IPS-NIHi7 (cell line): ENCODE measurements at regions not wholly inside any gene's neighbourhood (a gene's known extent, or its start where the extent isn't known, plus 50 kb on each side); places are given as distances from the start of the nearest gene placed in this dataset.

Experiments used
- DNase-seq: peaks from one replicate; pipeline ENCODE4 v3.0.0; 2012; ENCODE audit warnings: mixed read lengths; ENCODE audit errors: extremely low spot score

DNA sequence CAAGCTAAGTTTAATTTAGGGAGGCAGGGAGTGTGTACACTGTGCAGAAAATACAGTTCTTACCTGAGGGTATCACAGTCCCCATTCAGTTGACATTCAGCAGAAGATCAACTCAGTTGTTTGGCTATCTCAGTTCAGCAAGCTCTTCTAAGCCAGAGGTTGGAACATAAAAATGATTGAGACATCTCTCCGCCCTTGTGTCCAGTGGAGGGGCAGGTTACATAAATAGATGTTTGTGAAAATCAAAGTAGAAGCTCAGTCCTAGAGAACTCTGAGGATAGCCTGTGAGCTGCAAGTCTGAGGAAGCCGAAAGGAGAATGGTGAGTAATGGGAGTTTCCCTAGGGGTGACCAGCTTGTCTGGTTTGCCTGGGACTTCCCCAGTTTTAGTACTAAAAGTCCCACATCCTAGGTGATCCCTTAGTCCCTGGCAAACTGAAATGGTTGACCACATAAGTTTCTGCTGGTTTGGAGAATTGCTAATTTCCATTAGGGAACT, 251.4 kb upstream of the ATP2B1 start:
- no peak for DNase-seq

DNA sequence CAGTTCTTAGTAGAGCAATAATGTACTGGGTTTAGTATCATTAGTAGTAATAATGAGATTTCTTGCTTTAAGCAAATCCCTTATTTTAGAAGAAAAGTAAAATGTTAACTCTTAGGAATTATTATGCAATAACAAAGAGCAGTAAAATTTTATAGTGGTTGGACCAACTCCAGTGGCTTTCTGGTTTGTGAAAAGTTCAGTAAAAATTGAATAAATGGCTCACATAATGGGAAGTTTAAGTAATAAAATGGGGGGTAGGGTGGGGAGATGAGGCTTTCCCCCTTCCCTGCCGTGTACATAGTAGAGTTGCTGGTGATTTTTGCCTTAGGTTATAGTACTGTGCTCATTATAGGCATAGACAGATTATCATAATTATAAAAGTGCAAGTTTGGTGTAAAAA, 250.5 kb upstream of the ATP2B1 start:
- no peak for DNase-seq

- DNase-seq: no peak
These were observed 245.6 kb upstream of the ATP2B1 start for GRCh38 chr12:89954259-89954658.

DNA sequence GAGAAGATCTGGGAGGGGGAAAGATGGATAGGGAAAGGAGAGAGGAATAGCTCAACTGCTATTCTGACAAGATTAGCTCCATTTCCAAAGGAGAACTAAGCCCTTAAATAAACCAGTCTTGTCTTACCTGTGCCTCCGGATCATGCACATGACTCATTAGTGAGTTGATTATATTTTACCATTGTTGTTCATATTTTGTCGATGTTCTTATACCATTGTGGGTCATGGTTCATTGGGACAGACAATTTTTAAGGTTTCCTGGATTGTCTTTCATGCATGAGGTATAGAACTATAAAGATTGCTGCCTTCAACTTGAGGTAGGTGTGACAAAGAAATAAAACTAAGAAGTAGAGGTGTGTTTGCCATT, 243.0 kb upstream of the ATP2B1 start:
- no peak for DNase-seq

GRCh38 chr12:89951050-89951693, 242.5 kb upstream of the ATP2B1 start:
- no peak for DNase-seq

GRCh38 chr12:89950421-89950820, 241.8 kb upstream of the ATP2B1 start:
- no peak for DNase-seq

DNA sequence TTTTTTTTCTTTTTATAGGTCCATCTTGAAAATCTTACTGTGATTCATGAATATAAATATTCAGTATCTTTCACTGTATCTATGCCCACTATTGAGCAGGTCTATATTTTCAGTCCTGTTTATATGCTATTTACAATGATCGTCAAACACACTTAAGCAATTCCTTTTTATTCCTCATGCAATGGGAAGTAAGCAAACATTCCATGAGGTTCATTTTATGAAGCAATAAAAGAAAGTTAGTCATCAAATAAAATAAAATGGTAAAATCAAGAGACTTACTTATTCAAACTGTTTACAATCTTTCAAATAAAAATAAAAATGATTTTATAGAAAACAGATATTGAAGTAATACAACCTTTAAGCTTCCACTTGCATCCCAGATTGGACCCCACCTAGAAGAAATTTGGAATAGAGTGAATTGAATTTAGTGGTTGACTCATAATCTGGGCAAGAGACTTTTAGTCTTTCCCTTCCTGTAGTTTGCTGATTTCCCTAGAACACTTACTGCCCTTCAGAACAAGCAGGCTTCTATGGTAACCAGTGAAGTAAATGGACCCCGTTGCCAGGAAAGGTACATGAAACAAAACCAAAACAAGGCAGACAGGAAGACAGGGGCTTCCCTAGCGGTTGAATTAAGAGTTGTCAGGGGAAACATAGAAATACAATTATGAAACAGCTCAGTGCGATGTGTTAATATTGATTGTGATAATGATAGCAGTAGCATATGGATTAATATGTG, 241.0 kb upstream of the ATP2B1 start:
- DNase-seq: no peak

DNA sequence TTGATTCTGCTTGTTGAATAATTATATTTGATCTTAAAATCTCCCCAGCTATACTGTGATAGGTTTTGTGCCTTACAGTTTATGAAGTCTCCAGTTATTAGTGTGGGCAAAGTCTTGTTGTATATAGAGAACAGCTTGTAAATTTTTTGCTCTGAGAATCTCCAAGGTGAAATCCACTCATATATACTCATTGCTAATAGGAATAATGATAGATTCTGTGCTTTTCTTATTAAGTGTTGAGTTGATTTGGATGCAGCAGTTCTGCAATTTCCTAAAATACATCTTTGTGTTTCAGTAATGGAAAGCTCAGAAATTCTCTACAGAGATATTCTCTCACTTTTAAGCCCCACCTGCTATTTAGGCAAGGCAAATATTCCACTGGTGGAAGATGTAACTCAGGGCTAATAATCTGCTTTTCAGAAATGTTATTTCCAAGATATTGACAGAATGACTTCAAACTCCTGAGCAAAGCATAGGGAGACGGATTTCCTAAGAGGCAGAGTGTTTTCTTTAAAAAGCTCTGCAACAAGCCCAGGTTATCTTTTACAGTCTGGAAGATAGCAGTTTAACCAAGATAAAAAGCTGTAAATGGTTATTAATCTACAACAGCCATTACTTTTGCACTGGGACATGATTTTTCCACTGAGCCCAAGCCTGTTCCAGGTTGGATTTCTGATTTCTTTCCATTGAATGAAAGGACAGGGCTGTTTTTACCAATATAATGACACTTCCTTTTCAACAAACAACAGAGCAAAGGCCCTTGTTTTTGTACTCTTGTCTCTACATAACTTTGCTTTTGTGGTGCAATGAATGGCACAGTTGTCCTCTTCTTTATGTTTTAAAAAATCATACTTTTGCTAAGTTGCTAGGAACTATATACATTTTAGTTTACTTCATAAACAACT, 239.9 kb upstream of the ATP2B1 start:
- DNase-seq: no peak

DNA sequence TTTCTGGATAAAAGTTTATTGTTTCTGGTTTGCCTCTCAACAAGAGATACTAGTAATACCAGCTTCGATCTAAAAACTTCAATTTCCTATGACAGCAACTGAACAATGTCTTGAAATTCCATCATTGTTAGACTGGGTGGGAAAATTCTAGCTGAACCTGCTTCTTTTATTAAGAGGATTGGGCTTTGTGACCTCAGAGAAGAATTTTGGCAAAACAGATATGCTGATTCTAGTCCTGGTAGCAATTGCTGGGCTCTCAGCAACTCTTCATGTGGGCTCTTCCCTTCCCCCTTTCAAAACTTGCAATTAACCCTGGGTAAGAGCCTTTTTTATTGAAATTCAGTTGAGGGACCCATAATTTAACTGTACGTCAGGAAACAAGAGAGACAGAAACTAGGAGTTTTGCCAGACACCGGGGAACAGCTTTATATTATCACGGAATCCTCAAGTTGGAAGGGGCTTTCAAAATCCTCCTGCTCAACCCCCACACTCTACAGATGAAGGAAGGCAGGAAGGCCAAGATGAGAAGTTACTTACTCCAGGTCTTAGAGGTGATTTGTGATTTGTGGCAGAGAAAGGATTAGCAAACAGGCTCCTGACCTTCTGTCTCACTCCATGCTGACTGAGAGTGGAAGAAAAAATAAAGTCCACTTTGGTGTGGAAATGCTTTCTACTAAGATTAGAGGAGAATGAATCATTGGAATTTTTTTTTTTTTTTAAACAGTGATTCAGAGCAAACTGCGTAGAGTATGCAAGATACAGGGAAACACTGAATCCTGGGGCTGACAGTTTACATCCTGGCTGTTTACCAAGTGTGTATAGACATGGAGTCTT, 239.0 kb upstream of the ATP2B1 start:
- no peak for DNase-seq

DNA sequence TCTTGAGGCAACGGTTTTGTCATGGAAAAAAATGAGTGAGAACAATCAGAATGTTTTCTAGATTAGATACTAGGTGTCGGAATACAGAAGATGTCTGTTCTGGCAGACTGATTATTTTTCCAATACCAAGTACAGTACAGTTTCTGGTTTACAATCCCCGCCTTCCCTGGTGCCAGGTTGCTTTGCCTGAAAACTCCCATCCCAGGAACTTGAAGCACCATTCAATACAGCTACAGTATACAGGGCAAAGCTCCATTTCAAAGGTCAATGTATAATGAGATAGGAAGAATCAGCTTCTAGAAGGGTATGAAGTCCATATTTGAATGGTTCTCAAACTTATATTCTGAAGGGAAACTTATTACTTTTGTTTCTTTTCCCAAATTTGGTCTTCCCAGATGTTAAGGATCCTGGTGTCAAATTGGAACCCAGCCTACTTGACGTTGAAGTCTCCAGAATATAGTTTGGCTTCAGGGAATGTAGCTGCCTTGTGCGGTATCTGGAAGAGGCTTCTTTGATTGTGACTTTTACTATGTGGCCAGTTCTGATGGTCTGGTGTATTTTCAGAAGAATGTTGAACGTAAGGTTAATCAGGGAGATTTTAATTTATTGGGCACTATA, 238.0 kb upstream of the ATP2B1 start:
- no peak for DNase-seq

- DNase-seq: no peak
These were observed 236.5 kb upstream of the ATP2B1 start for GRCh38 chr12:89945123-89945522.

- DNase-seq: no peak
These were observed 234.8 kb upstream of the ATP2B1 start for GRCh38 chr12:89943463-89943862.

DNA sequence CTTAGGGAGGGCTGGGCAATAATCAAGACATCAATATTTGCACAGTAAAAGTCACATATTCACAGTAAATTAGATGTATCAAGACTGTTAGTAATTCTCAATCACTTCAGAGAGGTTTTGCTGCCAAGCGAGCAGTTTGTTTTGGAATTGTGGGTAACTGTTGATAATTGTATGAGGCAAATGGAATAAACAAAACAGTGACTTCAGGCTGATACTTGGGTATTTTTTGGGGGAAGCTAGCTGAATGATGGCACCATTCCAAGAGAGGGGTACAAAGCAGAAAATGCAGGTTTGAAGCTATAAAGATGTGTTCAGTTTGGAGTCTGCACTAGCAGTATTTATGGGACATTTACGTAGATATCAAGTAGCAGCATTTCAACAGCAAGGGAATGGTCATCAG, 232.8 kb upstream of the ATP2B1 start:
- DNase-seq: no peak

GRCh38 chr12:89939522-89940215, 231.0 kb upstream of the ATP2B1 start:
- DNase-seq: no peak

DNA sequence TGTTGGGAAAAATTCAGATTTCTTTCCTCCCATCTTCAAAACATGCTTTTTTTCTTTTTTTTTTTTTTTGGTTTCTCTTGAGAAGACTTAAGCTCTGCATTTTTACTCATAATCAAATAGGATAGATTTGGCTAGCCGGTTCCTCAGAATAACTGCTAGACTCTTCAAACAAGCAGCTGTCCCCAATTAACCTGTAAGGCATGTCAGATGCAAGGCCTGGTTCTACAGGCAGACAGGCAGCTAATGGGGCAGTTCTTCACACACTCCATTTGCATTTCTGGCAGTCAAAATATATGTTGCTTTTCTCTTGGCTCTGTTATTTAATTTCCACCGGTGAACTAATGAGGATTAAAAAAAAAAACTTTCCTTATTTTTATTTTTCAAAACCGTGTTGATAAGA, 228.0 kb upstream of the ATP2B1 start:
- no peak for DNase-seq

DNA sequence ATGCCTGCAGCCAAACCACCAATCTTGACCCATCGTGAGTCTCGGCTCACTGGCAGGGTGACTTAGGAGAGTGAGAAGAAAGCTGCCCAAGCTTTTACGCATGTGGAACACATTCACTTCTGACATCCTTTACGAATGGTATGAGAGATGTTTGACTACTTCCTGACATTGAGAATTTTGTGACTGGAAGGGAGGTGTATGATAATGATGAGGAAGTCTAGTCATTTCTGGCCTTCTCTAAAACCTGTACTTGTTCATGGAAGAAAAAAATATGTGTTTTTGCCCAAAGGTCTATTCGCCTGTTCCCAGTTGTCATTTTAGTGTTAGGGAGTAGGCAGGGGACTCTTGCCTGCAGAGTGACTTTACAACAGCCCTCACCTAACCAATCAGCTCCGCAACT, 227.2 kb upstream of the ATP2B1 start:
- no peak for DNase-seq

GRCh38 chr12:89933911-89934310, 225.3 kb upstream of the ATP2B1 start:
- no peak for DNase-seq

DNA sequence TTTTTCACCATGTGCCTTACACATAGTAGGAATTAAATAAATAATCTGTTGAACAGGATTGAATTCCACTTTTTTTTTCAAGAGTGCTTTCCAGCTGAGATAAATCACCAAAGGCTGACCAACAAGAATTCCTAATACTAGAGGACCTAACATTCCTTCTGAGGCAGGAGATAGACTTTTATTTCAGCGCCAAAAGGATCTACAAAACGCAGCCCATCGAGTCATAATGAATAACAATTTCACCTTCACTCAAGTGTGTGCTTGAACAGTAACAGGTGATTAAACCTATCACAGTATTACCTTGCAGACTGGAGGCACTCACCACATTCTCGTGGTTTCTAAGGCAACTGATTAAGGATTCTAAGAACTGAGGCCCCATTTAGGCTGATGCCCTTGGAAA, 224.3 kb upstream of the ATP2B1 start:
- DNase-seq: no peak

- no peak for DNase-seq
These were observed 219.8 kb upstream of the ATP2B1 start for GRCh38 chr12:89928467-89928866.

- DNase-seq: no peak
These were observed 218.6 kb upstream of the ATP2B1 start for GRCh38 chr12:89927226-89927698.
